NB4 (cell line): ENCODE measurements at regions not wholly inside any gene's neighbourhood (a gene's known extent, or its start where the extent isn't known, plus 50 kb on each side); places are given as distances from the start of the nearest gene placed in this dataset.

Experiments
- CTCF ChIP-seq: IDR thresholded peaks from one replicate; pipeline ENCODE4 v1.5.1; 2012; ENCODE audit warnings: low read depth, low read length
- MAX ChIP-seq: IDR thresholded peaks from 2 replicates; pipeline ENCODE4 v1.6.1; 2011; ENCODE audit warnings: low read depth, low read length
- MYC ChIP-seq: IDR thresholded peaks from 2 replicates; pipeline ENCODE4 v1.6.1; 2011; ENCODE audit warnings: low read depth, low read length
- POLR2A ChIP-seq: IDR thresholded peaks from 2 replicates; pipeline ENCODE4 v1.6.1; 2011; ENCODE audit warnings: mild to moderate bottlenecking; ENCODE audit not compliant: insufficient read length; ENCODE audit errors: extremely low read depth

- no peak for TF ChIP-seq CTCF
- TF ChIP-seq POLR2A: no peak
- TF ChIP-seq MAX: no peak
- no peak for TF ChIP-seq MYC
Measured at GRCh38 chr1:185446131-185446530, 129.1 kb upstream of the IVNS1ABP start.
